ENCODE measurements at regions not wholly inside any gene's neighbourhood (a gene's known extent, or its start where the extent isn't known, plus 50 kb on each side); places are given as distances from the start of the nearest gene placed in this dataset.

DNA sequence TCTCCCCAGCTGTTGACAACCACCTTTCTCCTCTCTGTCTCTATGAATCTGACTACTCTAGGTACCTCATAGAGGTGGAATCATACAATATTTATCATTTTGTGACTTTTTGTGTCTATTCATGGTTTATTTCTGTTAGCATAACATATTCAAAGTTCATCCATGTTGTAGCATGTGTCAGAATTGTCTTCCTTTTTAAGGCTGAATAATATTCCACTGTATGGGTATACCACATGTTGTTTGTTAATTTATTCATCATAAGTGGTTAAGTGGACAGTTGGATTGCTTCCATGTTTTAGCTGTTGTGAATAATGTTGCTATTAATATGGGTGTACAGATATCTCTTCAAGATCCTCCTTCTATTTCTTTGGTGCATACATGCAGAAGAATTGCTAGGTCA is 69.9 kb upstream of the COMTD1 start:
- no peak for DNase-seq (ENCODE audit: low spot score)
- TF ChIP-seq, protein P1, sequence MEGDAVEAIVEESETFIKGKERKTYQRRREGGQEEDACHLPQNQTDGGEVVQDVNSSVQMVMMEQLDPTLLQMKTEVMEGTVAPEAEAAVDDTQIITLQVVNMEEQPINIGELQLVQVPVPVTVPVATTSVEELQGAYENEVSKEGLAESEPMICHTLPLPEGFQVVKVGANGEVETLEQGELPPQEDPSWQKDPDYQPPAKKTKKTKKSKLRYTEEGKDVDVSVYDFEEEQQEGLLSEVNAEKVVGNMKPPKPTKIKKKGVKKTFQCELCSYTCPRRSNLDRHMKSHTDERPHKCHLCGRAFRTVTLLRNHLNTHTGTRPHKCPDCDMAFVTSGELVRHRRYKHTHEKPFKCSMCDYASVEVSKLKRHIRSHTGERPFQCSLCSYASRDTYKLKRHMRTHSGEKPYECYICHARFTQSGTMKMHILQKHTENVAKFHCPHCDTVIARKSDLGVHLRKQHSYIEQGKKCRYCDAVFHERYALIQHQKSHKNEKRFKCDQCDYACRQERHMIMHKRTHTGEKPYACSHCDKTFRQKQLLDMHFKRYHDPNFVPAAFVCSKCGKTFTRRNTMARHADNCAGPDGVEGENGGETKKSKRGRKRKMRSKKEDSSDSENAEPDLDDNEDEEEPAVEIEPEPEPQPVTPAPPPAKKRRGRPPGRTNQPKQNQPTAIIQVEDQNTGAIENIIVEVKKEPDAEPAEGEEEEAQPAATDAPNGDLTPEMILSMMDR (IDR thresholded peaks at IDR 0.05; ENCODE audit: borderline replicate concordance, control extremely low read depth, extremely low read depth, insufficient read depth, missing control alignments) = no peak
- in situ Hi-C loops (cut with MboI; ENCODE audit: low sequenced_read_pairs, unreplicated experiment) = no loop called here

DNA sequence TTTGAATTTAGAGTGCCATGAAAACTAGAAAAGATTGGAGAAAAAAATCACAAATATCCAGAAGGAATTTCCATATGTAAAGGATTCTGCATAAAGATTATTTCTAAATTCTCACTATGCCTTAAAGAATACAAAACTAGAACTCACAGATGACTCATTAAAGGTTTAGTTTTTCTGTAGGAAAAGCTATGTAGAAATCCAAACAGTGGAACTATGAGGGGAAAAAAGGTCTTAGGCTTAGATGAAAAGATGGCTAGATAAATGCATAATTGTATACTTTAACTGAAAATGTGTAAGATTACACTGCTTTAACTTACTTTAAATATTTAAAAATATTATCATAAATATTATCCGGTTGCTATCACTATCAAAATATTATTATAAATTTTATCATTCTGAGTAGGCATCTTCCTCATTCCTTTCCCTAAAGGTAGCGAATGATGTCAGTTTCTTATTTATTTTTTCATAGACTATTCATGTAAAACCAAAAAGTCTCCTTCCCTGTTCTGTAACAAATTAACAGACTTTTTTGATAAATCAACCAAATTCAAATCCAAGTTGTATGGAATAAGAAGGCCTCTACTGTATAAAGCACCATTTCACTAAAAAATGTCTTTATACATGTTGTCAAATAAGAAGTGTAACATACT is 69.1 kb upstream of the COMTD1 start:
- in situ Hi-C loops (cut with MboI; ENCODE audit: low sequenced_read_pairs, unreplicated experiment) = no loop called here
- no peak for DNase-seq (ENCODE audit: low spot score)
- TF ChIP-seq, protein P1 (IDR thresholded peaks at IDR 0.05; ENCODE audit: borderline replicate concordance, control extremely low read depth, extremely low read depth, insufficient read depth, missing control alignments) = no peak

DNA sequence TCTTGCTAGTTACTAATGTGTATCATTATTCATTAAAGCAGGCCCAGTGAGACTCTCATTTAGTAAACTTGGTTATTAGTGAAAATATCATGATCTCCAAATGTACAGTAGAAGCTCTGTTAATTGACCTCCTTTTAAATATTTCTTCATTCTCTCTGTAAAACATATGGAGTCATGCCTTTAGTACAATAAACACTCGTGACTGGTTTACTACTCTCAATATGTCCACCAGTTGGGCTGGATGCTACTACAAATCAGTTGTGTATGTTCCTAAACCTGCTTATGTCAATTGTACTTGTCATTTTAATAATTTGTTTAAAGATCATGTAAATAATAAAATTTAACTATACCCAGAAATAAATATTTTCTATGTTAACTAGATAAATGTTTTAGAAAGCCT is 68.6 kb upstream of the COMTD1 start:
- TF ChIP-seq, protein P1 (IDR thresholded peaks at IDR 0.05; ENCODE audit: borderline replicate concordance, control extremely low read depth, extremely low read depth, insufficient read depth, missing control alignments) = no peak
- no peak for DNase-seq (ENCODE audit: low spot score)
- in situ Hi-C loops (cut with MboI; ENCODE audit: low sequenced_read_pairs, unreplicated experiment) = no loop called here

DNA sequence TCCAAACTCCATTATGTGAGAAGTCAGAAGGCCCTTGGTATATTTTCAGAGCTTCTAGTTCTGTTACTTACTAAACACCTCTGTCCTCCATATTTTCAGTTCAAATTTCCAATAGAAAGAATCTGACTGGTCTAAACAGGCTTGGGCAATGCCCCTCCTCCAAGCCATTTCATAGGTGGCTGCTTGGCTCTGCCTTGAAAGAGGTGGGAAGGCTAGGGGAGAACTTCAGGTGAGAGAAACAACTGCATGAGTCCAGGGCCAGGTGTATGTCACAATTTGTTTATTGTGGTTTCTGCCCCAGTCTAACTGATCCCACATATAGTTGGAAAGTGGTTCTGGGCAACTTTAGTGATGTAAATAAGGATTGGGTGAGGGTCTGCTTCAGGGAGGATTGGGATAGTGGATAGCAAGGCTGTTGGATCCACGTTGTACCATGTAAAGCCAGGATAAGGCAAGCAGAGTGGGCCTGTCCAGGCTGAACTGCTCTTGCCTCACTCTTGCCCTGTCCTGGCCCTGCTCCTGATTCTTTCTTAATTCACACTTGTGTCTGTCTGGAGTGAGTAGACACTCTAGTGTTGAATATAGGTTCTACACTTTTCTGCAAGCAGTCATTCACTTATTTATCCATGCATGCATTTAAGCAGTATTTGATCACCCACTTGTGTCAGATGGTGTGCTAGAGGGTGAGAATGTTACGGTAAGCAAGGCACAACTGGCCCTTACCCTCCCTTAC is 67.5 kb upstream of the COMTD1 start:
- TF ChIP-seq, protein P1 (IDR thresholded peaks at IDR 0.05; ENCODE audit: borderline replicate concordance, control extremely low read depth, extremely low read depth, insufficient read depth, missing control alignments) = no peak
- no peak for DNase-seq (ENCODE audit: low spot score)
- in situ Hi-C loops (cut with MboI; ENCODE audit: low sequenced_read_pairs, unreplicated experiment) = no loop called here

DNA sequence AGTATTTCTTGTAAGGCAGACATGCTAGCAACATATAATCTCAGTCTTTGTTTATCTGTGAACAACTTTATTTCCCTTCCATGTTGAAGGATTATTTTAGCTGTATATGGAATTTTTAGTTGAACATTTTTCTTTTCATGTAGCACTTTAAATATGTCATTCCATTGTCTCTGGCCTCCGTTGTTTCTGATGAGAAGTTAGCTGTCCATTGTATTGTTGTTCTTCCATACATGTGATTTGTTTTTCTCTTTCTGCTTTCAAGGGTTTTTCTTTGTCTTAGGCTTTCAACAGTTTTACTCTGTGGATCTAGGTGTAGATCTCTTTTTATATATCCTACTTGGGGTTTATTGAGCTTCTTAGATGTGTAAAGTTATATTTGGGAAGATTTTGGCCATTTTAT is 66.3 kb upstream of the COMTD1 start:
- in situ Hi-C loops (cut with MboI; ENCODE audit: low sequenced_read_pairs, unreplicated experiment) = no loop called here
- TF ChIP-seq, protein P1 (IDR thresholded peaks at IDR 0.05; ENCODE audit: borderline replicate concordance, control extremely low read depth, extremely low read depth, insufficient read depth, missing control alignments) = no peak
- DNase-seq (ENCODE audit: low spot score) = no peak

DNA sequence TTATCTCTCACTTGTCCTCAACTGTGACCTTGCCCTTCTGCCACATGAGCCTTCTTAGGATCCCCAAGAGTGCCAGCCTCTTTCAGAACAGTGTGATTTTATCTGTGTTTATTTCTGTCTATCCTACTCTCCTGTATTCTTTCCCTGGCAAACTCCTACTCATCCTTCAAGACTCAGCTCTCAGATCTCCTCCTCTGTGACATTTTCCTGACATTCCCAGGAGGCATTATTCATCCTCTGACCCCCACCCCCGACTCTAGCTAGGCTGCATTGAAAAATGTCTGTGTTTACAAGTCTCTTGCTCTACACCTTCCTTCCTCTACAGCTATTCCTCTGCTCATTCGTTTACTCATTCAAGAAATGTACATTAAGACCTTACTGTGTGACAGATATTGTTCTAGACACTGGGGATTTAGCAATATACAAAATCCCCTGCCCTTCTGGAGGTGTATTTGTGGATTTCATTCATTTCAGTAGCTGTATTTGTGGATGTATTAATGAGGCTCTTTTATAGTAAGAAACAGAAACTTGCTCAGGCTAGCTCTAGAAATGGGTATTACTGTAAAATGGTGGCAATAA is 61.4 kb upstream of the COMTD1 start:
- in situ Hi-C loops (cut with MboI; ENCODE audit: low sequenced_read_pairs, unreplicated experiment) = no loop called here
- DNase-seq (ENCODE audit: low spot score) = no peak
- TF ChIP-seq, protein P1 (IDR thresholded peaks at IDR 0.05; ENCODE audit: borderline replicate concordance, control extremely low read depth, extremely low read depth, insufficient read depth, missing control alignments) = no peak
